Right hindlimb (tissue), 1 donor: ENCODE measurements at regions not wholly inside any gene's neighbourhood (a gene's known extent, or its start where the extent isn't known, plus 50 kb on each side); places are given as distances from the start of the nearest gene placed in this dataset.
"Not testable (repeated sequence)": the region's sequence is repeated elsewhere in the genome, so short reads cannot be mapped to it uniquely, and the experiment has no call there.

ENCODE experiments used
- DNase-seq: peaks from one replicate; pipeline ENCODE4 v3.0.0-alpha.2; 2018

- no peak for DNase-seq
These were observed 1013.9 kb upstream of the GYPC start for GRCh38 chr2:125642032-125642431.

- no peak for DNase-seq
These were observed 1012.8 kb upstream of the GYPC start for GRCh38 chr2:125643128-125643527.

GRCh38 chr2:125643585-125643984, 1012.4 kb upstream of the GYPC start:
- DNase-seq = peak; percentile 32

- DNase-seq = no peak
These were observed 1011.7 kb upstream of the GYPC start for GRCh38 chr2:125644257-125644656.

GRCh38 chr2:125652280-125652679, 1003.7 kb upstream of the GYPC start:
- DNase-seq = no peak

- DNase-seq = no peak
These were observed 1001.7 kb upstream of the GYPC start for GRCh38 chr2:125654226-125654625.

GRCh38 chr2:125656190-125656589, 999.8 kb upstream of the GYPC start:
- DNase-seq = no peak

- DNase-seq = no peak
These were observed 997.4 kb upstream of the GYPC start for GRCh38 chr2:125658583-125658982.

- not testable (repeated sequence) for DNase-seq
These were observed 995.6 kb upstream of the GYPC start for GRCh38 chr2:125660369-125660768.

GRCh38 chr2:125667630-125668029, 988.3 kb upstream of the GYPC start:
- no peak for DNase-seq

GRCh38 chr2:125679903-125680302, 976.1 kb upstream of the GYPC start:
- DNase-seq = no peak

- DNase-seq = no peak
These were observed 975.1 kb upstream of the GYPC start for GRCh38 chr2:125680809-125681208.

- DNase-seq = no peak
These were observed 974.4 kb upstream of the GYPC start for GRCh38 chr2:125681576-125681975.

- DNase-seq = no peak
These were observed 973.8 kb upstream of the GYPC start for GRCh38 chr2:125681976-125682805.

- no peak for DNase-seq
These were observed 971.7 kb upstream of the GYPC start for GRCh38 chr2:125684256-125684655.

- no peak for DNase-seq
These were observed 971.0 kb upstream of the GYPC start for GRCh38 chr2:125684932-125685331.

- no peak for DNase-seq
These were observed 959.4 kb upstream of the GYPC start for GRCh38 chr2:125696560-125696959.

- no peak for DNase-seq
These were observed 957.7 kb upstream of the GYPC start for GRCh38 chr2:125698280-125698679.

- no peak for DNase-seq
These were observed 954.9 kb upstream of the GYPC start for GRCh38 chr2:125701070-125701469.

GRCh38 chr2:125707611-125708010, 948.3 kb upstream of the GYPC start:
- no peak for DNase-seq

- no peak for DNase-seq
These were observed 945.4 kb upstream of the GYPC start for GRCh38 chr2:125710561-125710960.

GRCh38 chr2:125711075-125711474, 944.9 kb upstream of the GYPC start:
- no peak for DNase-seq

GRCh38 chr2:125713533-125713932, 942.4 kb upstream of the GYPC start:
- no peak for DNase-seq

- DNase-seq = no peak
These were observed 934.8 kb upstream of the GYPC start for GRCh38 chr2:125721072-125721721.

- DNase-seq = no peak
These were observed 925.0 kb upstream of the GYPC start for GRCh38 chr2:125730921-125731320.
